Renal pelvis (tissue), 1 donor: ENCODE measurements at regions not wholly inside any gene's neighbourhood (a gene's known extent, or its start where the extent isn't known, plus 50 kb on each side); places are given as distances from the start of the nearest gene placed in this dataset.
"Not testable (repeated sequence)": the region's sequence is repeated elsewhere in the genome, so short reads cannot be mapped to it uniquely, and the experiment has no call there.

Experiments used
- DNase-seq: peaks from one replicate; pipeline ENCODE4 v3.0.0-alpha.2; 2013

DNA sequence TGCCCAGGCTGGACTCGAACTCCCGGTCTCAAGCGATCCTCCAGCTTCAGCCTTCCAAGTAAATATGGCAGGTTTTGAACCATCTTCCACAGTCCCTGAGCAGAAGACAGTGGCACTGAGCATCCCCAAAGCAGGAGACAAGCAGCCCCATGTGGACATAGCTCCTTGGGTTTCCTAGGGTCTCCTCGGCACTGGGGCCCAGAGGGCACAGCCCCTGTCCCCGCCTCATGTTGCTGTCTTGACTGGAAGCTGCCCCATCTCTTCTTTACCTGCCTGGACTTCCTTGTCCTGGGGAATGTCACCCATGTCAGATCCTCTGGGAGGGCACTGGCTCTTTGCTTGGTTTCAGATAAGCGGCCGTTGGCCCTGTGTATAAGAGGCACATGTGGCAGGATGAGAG lies 263.7 kb upstream of the RAB4A start:
- DNase-seq, result no peak

- DNase-seq, result no peak
These were observed 263.2 kb upstream of the RAB4A start for GRCh38 chr1:229007701-229008100.

DNA sequence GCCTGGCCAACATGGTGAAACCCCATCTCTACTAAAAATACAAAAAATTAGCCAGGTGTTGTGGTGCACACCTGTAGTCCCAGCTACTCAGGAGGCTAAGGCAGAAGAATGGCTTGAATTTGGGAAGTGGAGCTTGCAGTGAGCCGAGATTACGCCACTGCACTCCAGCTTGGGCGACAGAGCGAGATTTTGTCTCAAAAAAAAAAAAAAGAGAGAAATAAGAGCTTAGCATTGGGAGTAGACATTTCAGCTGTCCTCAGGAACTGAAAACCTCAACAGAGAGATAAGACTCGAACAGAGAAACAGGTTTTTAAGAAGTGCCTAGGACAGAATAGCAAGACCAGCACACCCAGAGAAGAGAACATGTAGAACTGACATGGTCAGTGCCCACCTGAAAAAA lies 262.6 kb upstream of the RAB4A start:
- DNase-seq, result not testable (repeated sequence)

DNA sequence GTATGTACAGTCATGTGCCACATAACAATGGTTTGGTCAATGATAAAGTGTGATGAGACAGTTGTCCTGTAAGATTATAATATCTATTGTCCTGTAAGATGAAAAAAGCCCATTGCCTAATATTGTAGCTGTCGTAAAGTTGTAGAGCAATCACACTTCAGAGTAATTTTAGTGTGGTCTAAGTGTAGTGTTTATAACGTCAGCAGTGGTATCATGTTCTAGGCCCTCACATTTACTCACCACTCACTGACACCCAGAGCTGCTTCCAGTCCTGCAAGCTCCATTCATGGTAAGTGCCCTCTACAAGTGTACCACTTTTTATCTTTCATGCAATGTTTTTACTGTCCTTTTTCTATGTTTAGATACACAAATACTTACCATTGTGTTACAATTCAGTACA lies 259.9 kb upstream of the RAB4A start:
- DNase-seq, result no peak

- no peak for DNase-seq
These were observed 258.1 kb upstream of the RAB4A start for GRCh38 chr1:229012823-229013222.

DNA sequence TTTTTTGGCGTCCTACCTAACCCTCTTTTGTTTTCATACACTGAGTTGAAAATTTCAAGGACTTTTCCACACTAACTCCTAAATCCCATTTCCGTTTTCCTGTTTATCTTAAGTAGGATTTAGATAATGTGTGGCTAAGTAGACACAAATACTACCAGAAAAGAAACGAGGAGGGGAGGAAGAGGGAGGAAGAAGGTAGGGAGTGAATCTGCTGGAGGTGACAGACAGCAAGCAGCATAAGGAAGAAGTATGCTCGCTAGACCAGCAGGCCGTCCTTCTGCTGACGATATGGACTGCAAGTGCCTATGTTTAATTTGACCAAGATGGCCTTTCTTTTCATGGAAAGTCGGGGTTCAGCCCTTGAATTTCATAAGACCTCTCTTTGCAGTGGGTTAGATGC lies 256.9 kb upstream of the RAB4A start:
- no peak for DNase-seq

DNA sequence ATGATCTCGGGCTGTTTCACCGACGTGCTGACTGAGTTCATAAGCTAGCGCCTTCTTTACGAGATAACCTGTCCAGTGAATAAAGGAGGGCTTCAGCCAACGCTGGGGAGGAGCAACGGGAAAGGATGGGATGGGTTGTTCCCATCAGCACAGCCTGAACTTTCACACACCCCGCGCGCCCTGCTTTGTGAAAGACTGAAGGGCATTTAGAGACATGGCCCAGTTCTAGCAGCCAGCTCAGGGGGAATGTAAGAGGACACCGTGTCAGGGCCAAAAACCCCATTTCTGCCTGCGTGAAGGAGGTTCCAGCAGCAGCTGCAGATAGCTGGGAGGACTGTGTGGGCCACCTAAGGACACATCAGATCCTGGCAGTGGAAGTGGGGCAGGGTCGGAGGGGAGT lies 255.1 kb upstream of the RAB4A start:
- no peak for DNase-seq

DNA sequence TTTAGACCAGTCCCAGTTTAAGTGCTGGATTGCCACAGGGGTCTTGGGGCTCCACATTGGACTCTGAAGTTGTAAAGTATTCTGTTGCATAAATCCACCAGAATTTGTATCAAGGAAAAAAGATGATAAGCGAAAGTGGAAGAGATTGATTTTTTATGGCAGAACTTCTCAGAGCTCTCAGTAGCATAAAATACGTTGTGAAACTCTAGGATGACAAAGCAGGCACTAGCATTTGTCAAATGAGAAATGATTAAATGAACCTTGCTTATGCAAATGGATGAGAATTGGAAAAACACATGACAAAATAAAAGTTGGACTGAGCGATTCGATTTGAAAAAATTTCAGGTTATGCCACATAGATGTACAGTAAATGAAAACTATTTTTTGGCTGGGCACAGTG lies 253.8 kb upstream of the RAB4A start:
- DNase-seq, result no peak

- DNase-seq, result no peak
These were observed 252.1 kb upstream of the RAB4A start for GRCh38 chr1:229018674-229019295.

DNA sequence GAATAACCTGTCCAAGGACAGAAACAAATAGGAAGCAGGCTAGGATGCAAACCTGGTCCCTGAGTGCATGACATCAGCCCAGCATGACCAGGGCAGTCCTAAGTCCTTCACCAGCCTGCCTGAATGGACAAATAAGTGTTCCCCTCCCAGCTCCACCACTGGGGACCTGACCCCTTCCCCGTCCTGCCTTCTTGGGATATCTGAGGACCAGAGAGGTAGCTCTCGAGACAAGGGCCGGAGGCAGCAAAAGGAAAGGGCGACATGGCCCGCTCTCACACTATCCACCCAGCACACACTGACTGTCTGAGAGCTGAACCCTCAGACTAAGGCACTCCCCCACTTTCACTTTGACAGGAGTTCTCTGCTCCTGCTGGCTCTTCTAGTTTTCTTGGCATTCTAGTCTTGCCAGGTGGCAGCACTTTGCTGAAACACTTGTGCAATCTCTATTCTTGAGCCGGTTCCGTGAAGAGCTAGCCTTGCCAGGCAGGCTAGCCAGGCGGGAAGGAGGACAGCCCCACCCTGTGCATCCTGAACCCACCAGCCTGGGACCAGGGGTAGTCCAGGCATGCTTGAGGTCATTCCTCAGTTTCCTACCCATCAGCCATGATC lies 251.1 kb upstream of the RAB4A start:
- DNase-seq, result no peak

GRCh38 chr1:229021034-229021433 lies 249.9 kb upstream of the RAB4A start:
- not testable (repeated sequence) for DNase-seq

DNA sequence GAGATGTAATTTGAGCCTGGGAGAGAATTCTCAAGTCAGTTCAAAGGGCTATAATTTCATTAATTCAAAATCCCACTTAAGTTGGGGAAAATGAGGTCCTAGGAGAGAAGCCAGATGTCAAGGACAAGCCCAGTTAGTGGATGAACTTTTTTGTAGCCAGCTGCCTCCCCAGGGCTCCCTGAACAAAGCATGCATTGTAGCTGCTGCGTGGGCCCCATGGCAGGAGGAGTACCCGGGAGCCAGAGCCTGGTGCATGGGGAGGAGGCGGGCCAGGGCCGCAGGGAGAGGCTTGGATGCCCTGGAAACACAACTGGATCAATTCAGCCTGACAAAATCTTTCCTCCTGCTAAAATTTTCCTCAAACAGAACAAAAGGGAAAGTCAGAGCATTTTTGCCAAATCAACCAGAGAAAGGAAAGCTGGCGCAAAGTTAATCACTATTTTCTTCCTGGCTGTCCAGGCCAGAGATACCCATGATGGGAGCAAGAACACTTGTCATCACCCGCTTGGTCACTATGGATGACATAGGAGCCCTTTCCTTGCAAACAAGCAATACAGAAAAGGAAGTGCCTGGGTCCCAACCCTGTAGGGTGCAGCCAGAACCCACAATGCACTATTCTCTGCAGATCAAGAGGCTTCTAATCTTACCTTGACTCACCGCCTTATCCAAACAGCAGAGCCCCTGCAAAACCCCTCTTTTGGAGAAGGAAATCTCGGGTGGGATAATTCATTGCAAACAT lies 248.1 kb upstream of the RAB4A start:
- DNase-seq, result no peak

GRCh38 chr1:229023651-229024300 lies 247.1 kb upstream of the RAB4A start:
- DNase-seq, result no peak

GRCh38 chr1:229024528-229025130 lies 246.3 kb upstream of the RAB4A start:
- no peak for DNase-seq

- DNase-seq, result no peak
These were observed 245.3 kb upstream of the RAB4A start for GRCh38 chr1:229025576-229025975.

GRCh38 chr1:229027158-229027557 lies 243.8 kb upstream of the RAB4A start:
- no peak for DNase-seq

DNA sequence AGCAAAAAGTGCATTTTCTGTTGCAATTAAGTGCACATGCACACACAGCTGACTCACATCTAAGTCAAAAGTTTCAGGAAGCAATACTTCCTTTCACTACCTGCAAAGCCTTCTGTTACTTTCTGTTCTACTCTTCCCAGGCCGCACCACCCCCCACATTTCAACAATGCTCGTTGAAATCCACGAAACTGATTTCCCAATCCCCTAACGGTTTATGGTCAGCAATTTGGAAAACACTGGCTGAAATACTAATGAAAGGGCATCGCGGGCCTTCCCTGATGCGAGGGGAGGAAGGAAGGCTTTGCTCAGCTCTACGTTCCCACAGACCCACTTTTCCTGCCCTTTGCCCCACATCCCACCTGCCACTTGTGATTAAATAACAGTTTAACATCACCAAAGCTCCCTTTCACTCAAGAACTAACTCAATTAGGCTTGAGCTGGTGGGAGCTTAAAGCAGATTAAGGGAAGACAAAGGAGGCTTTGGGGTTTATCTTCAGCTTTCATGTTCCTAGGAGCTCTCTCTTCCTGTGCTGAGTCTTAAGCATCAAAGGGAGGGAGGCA lies 243.2 kb upstream of the RAB4A start:
- DNase-seq, result no peak

DNA sequence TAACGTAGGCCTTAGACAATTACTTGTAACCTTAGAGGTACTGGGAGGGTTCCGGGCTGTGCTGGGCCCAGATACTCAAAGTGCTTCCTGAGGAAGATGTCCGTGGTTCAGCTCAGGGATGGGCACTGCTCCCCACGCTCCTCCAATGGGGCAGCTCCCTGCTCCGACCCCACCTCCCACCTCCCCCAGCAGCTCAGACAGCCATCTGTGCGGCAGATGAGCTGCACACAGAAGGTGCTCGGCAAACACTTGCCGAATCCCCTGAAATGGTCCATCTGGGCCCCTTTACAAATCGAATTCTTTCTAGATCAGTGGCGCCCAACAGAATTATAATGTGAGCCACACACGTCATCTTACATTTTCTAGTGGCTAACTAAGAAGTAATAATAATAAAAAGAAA lies 242.4 kb upstream of the RAB4A start:
- DNase-seq, result no peak

GRCh38 chr1:229028987-229029878 lies 241.7 kb upstream of the RAB4A start:
- DNase-seq, result no peak

- no peak for DNase-seq
These were observed 241.1 kb upstream of the RAB4A start for GRCh38 chr1:229029879-229030235.

DNA sequence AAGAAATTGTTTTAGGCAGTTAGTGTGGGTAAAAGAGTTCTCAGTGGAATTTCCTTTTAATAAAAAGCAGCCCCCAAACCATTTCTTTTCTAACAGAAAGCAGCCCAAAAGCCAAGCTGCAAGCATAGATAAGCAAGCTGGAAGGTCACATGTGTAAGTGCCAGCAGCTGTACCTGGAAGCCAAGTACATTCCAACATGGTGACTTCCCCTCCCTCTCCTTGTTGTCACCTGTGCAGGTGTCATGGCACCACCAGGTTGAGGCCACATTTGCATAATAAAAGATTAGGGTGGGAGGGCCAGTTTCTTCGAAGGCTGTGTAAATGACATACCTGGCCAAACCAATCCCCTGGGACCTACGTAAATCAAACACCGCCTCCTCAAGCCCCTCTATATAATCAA lies 240.3 kb upstream of the RAB4A start:
- DNase-seq, result no peak
